GM21737 (cell line): ENCODE measurements at regions not wholly inside any gene's neighbourhood (a gene's known extent, or its start where the extent isn't known, plus 50 kb on each side); places are given as distances from the start of the nearest gene placed in this dataset.

Source experiments
- ATAC-seq: cut with Tn5 transposase; IDR thresholded peaks from one replicate; pipeline ENCODE4 v1.9.1; 2021; ENCODE audit warnings: mild to moderate bottlenecking, moderate library complexity; ENCODE audit not compliant: unreplicated experiment

DNA sequence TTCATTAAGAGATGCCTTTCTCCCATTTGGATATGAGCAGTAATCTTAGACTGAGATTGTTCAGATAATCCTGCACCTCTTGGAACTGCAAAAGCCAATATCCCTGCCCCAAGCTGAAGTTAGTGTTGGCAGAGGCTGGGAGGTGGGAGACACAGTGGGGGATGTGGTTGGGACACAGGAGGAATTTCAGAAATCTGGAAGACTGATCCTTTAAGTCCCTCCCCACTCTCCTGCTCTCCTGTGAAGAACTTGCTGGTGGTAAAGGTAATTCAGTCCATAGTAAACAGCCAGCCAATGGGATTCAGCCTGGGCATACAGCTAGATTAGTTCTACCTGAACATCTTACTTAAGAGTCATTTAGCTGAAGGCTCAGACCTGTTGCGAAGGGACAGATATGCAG is 50.0 kb upstream of the TMEM178A start:
- no peak for ATAC-seq
